Heart right ventricle (tissue), 16 donors: ENCODE measurements at regions not wholly inside any gene's neighbourhood (a gene's known extent, or its start where the extent isn't known, plus 50 kb on each side); places are given as distances from the start of the nearest gene placed in this dataset.
"Not testable (repeated sequence)": the region's sequence is repeated elsewhere in the genome, so short reads cannot be mapped to it uniquely, and the experiment has no call there.

ENCODE experiments used
- ATAC-seq, 8 donors: fragments of 200-7000 bp; cut with Tn5 transposase; one replicate each; pipeline ENCODE4 v1.9.1; 2020; ENCODE audit warnings: mild to moderate bottlenecking in 8 of 8, moderate library complexity in 8 of 8, moderate number of reproducible peaks in 1 of 8
- DNase-seq, 2 donors: peaks; one replicate each; pipeline ENCODE4 v3.0.0-alpha.2; 2020
- H3K27ac ChIP-seq, 10 donors: fragments of 200-600 bp; sonication (generic) in 2 of 10; one replicate each; pipeline versions ENCODE4 v1.5.0 to v1.8.0; 2020 to 2022; ENCODE audit warnings: mild to moderate bottlenecking in 3 of 10
- H3K27me3 ChIP-seq, 7 donors: fragments of 200-600 bp; one replicate each; pipeline ENCODE4 v1.8.0; 2021 to 2022; ENCODE audit warnings: mild to moderate bottlenecking in 2 of 7
- H3K36me3 ChIP-seq, 9 donors: fragments of 200-600 bp; sonication (generic) in 1 of 9; one replicate each; pipeline versions ENCODE4 v1.5.0 to v1.8.0; 2020 to 2022; ENCODE audit warnings: mild to moderate bottlenecking in 2 of 9
- H3K4me1 ChIP-seq, 9 donors: fragments of 200-600 bp; sonication (generic) in 1 of 9; one replicate each; pipeline versions ENCODE4 v1.5.0 to v1.8.0; 2020 to 2022; ENCODE audit warnings: mild to moderate bottlenecking in 4 of 9
- H3K4me3 ChIP-seq, 10 donors: fragments of 200-600 bp; sonication (generic) in 2 of 10; one replicate each; pipeline versions ENCODE4 v1.5.0 to v1.8.0; 2020 to 2022; ENCODE audit warnings: mild to moderate bottlenecking in 7 of 10, moderate library complexity in 2 of 10
- H3K9me3 ChIP-seq, 11 donors: fragments of 200-600 bp in 10 of 11; sonication (generic) in 2 of 11; one replicate each; pipeline versions ENCODE4 v1.5.0 to v1.8.0; 2013 to 2022; ENCODE audit warnings: mild to moderate bottlenecking in 2 of 11, control low read depth in 1 of 11, moderate library complexity in 1 of 11
- WGBS, 2 donors: extraction: QIAGEN DNeasy Blood & Tissue Kit; methylation state at CpG; one replicate each; pipeline ENCODE4 v1.1.7; 2013; ENCODE audit warnings: inconsistent platforms in 1 of 2; 5-methylcytosine and 5-hydroxymethylcytosine counted together
- intact Hi-C, 10 donors: fragments of 100-400 bp; cut with DNase I; formaldehyde crosslinking; loops; one replicate each; pipeline versions ENCODE4 v1.11.1 to v1.14.2; 2022
- TF ChIP-seq, protein P1 (sequence below), 9 donors: fragments of 200-600 bp; sonication (generic) in 2 of 9; IDR thresholded peaks; one replicate each; pipeline versions ENCODE4 v1.5.0 to v1.8.0; 2021 to 2022; ENCODE audit warnings: antibody characterized with exemption in 9 of 9, mild to moderate bottlenecking in 5 of 9, moderate library complexity in 1 of 9
- donor health status: Arrhythmogenic right ventricular cardiomyopathy.
- donor health status: ischemic (EF 13 %, LVEDD 7.1; RV severe dilation, severe dysfunction).
- donor health status: healthy with polysubstance abuse.
- donor health status: DM: no; HTN: yes; CAD: no.
- donor health status: DM: no; HTN: no; CAD: no.
- donor health status: ischemic (EF 25% LVEDD 6.9; RV normal size, moderate dysfunction).
- donor health status: ischemic (EF 25% LVEDD 5.7; RV mildly dilated, moderate dysfunction).
- donor health status: healthy.
- donor health status: DM: yes; HTN: yes; CAD: no.
- donor health status: Ischemic cardiomyopathy.
- donor health status: ischemic (EF 35%, LVEDD 5.7; RV mildly dilated, moderate dysfunction).
- donor health status: nonischemic (EF 11% LVEDD 7.7; RV severe dilation, severe dysfunction).
- donor health status: DM: yes; HTN: yes; CAD: no.
- donor health status: PGD.
- donor health status: ischemic (EF 29% LVEDD 5.4; RV normal size, mild dysfunction).
- donor health status: nonischemic (EF 23%, LVEDD 6.1; RV moderate dilation, normal function).

DNA sequence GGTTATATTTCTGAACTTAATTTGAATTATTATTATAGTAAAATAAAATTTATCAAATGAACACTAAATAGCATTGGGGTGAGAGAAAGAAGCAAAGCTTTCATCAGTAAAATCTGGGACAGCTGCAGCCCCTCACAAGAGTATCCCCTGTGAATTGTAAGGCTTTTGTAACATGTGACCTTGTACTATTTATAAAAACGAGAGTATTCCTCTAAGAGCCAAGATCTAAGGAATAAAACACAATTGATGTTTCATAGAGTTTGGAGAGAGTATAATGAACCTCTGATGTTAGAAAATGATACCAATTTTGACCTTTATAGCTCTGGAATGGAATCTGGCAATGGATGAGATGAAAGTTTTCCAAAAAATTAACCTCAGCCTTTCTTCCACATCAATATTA, 617.2 kb upstream of the ID4 start:
- H3K4me1 ChIP-seq, result no peaks in the 10 kb centered on the region
- TF ChIP-seq, protein P1, sequence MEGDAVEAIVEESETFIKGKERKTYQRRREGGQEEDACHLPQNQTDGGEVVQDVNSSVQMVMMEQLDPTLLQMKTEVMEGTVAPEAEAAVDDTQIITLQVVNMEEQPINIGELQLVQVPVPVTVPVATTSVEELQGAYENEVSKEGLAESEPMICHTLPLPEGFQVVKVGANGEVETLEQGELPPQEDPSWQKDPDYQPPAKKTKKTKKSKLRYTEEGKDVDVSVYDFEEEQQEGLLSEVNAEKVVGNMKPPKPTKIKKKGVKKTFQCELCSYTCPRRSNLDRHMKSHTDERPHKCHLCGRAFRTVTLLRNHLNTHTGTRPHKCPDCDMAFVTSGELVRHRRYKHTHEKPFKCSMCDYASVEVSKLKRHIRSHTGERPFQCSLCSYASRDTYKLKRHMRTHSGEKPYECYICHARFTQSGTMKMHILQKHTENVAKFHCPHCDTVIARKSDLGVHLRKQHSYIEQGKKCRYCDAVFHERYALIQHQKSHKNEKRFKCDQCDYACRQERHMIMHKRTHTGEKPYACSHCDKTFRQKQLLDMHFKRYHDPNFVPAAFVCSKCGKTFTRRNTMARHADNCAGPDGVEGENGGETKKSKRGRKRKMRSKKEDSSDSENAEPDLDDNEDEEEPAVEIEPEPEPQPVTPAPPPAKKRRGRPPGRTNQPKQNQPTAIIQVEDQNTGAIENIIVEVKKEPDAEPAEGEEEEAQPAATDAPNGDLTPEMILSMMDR (IDR thresholded peaks at IDR 0.05), result no peak
- intact Hi-C loops, result loop anchor here in 2 of 10 donors (10.0 kb wide), 1 partner anchor 195 kb away; no protein-coding TSS in a partner anchor
- H3K27me3 ChIP-seq, result no peaks in the 10 kb centered on the region
- ATAC-seq (peak in 1 of 8 donors; percentile 29), DNase-seq (no peak)
- 21 to 52% methylated on average over 1 of the region's 1 CpG for WGBS, 2 donors
- H3K4me3 ChIP-seq, result no peak overlapping the region
- no peaks in the 10 kb centered on the region for H3K36me3 ChIP-seq
- peaks cover 0 to 10% (median 0%) of the 10 kb centered on the region in 11 donors for H3K9me3 ChIP-seq
- no peak overlapping the region for H3K27ac ChIP-seq

DNA sequence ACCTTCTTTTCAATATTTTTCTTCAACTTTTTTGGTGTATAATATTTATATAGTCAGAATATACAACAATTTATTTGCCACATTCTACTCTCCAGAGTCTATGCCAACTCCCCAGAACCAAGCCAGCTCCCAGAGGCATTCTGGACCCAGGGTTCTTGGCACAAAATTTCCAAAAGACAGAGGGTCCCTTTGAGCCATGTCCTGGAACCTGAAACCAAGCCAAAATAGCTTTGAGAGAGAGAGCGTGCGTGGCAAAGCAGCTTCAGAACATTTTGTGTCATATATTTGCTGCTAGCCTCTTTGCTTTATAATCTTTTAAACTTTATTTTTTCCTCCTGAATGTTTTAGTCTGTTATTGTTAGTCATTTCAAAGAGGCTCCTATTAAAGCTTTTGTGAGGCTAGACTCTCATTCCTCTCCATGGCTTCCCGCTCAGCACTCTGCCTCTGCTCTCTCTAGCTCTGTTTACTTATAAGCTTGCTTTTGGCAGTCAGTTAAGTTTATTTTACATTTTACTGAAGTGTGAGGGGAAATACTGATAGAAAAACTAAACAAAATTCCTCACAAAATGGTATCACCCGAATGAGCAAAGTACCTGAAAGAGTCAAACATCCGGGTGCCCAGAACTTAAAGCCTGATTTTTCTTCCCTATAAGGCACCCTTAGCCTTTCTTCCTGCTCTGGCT, 605.1 kb upstream of the ID4 start:
- intact Hi-C loops, result no loop called here
- ATAC-seq (no peak), DNase-seq (no peak)
- H3K4me3 ChIP-seq, result no peak overlapping the region
- peaks cover 0 to 15% (median 0%) of the 10 kb centered on the region in 11 donors for H3K9me3 ChIP-seq
- TF ChIP-seq, protein P1 (IDR thresholded peaks at IDR 0.05), result no peak
- WGBS, 2 donors, result 61 to 64% methylated on average over 5 of the region's 5 CpGs
- H3K4me1 ChIP-seq, result no peaks in the 10 kb centered on the region
- no peaks in the 10 kb centered on the region for H3K36me3 ChIP-seq
- no peaks in the 10 kb centered on the region for H3K27me3 ChIP-seq
- H3K27ac ChIP-seq, result no peak overlapping the region

DNA sequence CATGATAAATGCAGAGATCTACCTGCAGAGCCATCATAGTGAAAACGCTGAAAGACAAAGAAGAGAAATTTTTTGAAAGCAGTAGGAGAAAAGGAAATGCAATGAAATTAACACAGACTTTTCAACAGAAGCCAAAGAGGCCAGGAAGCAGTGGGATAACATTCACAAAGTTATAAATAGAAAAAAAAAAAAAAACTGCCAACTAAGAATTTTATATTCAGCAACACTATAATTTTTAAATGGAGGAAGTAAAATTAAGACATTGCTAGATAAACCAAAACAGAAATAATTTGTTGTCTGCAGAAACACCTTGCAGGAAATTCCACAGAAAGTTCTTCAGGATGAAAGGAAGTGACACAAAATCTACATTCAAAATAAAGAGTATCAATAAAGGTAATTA, 591.5 kb upstream of the ID4 start:
- Histone ChIP-seq H3K9me3 (peaks cover 0 to 74% (median 10%) of the 10 kb centered on the region in 11 donors), H3K27me3 (no peaks in the 10 kb centered on the region), H3K4me3 (no peak overlapping the region), H3K27ac (no peak overlapping the region), H3K36me3 (no peaks in the 10 kb centered on the region), H3K4me1 (no peaks in the 10 kb centered on the region)
- intact Hi-C loops, result no loop called here
- TF ChIP-seq, protein P1 (IDR thresholded peaks at IDR 0.05), result no peak
- DNase-seq (no peak), ATAC-seq (no peak)
- WGBS, 2 donors, result 62 to 92% methylated on average over 1 of the region's 1 CpG

DNA sequence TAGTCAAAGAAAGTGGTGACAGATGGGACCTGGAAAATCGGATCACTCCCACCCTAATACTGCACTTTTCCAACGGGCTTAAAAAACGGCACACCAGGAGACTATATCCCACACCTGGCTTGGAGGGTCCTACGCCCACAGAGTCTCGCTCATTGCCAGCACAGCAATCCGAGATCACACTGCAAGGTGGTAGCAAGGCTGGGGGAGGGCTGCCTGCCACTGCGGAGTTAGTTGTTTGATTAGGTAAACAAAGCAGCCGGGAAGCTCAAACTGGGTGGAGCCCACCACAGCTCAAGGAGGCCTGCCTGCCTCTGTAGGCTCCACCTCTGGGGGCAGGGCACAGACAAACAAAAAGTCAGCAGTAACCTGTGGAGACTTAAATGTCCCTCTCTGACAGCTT, 590.0 kb upstream of the ID4 start:
- 89% methylated on average over 8 of the region's 8 CpGs for WGBS, 2 donors
- H3K4me3 ChIP-seq, H3K27ac ChIP-seq, intact Hi-C loops, H3K4me1 ChIP-seq, H3K27me3 ChIP-seq, DNase-seq, H3K36me3 ChIP-seq, ATAC-seq: not testable (repeated sequence)
- H3K9me3 ChIP-seq, result peaks cover 0 to 60% (median 7%) of the 10 kb centered on the region in 11 donors

DNA sequence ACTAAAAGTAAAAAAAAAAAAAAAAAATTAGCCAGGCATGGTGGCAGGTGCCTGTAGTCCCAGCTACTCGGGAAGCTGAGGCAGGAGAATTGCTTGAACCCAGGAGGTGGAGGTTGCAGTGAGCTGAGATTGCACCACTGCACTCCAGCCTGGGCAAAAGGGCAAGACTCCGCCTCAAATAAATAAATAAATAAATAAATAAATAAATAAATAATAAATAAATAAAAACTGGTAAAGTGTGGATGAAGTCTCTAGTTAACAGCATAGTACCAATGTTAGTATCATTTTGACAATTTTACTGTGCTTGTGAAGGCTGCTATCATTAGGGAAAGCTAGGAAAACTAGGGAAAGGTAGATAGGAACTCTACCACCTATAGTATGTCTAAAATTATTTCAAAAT, 581.0 kb upstream of the ID4 start:
- H3K27ac ChIP-seq, intact Hi-C loops, DNase-seq, H3K4me1 ChIP-seq, H3K4me3 ChIP-seq, H3K27me3 ChIP-seq, H3K36me3 ChIP-seq, ATAC-seq: not testable (repeated sequence)
- peaks cover 0 to 23% (median 0%) of the 10 kb centered on the region in 11 donors for H3K9me3 ChIP-seq
- WGBS, 2 donors, result 79 to 83% methylated on average over 2 of the region's 2 CpGs
